Lower leg skin (tissue), 4 donors: ENCODE measurements at regions not wholly inside any gene's neighbourhood (a gene's known extent, or its start where the extent isn't known, plus 50 kb on each side); places are given as distances from the start of the nearest gene placed in this dataset.

Source experiments
- DNase-seq, 2 donors: peaks; one replicate each; pipeline ENCODE4 v3.0.0-alpha.2; 2019; ENCODE audit warnings: low spot score in 2 of 2
- H3K4me3 ChIP-seq: fragments of 200-600 bp; sonication (generic); 2 replicates; pipeline ENCODE4 v1.5.1; 2017; ENCODE audit warnings: mild to moderate bottlenecking, low read depth; ENCODE audit not compliant: poor library complexity, severe bottlenecking
- CTCF ChIP-seq, 3 donors: fragments of 450-650 bp; IDR thresholded peaks; one replicate each; pipeline ENCODE4 v1.5.1; 2016; ENCODE audit warnings: antibody characterized with exemption in 3 of 3, mild to moderate bottlenecking in 3 of 3, moderate library complexity in 2 of 3
- POLR2A ChIP-seq, 2 donors: fragments of 450-650 bp; IDR thresholded peaks; one replicate each; pipeline ENCODE4 v1.6.1; 2016 to 2017; ENCODE audit warnings: antibody characterized with exemption in 2 of 2, mild to moderate bottlenecking in 1 of 2, moderate library complexity in 1 of 2
- WGBS, 2 donors: methylation state at CpG; one replicate each; pipeline ENCODE4 v1.1.5; 2018; 5-methylcytosine and 5-hydroxymethylcytosine counted together
- intact Hi-C: fragments of 100-400 bp; cut with DNase I; formaldehyde crosslinking; loops from one replicate; pipeline ENCODE4 v1.15.0; 2023; ENCODE audit warnings: low total_unique reads

GRCh38 chr14:36227802-36228201 lies 51.3 kb upstream of the PTCSC3 start:
- 36 to 38% methylated on average over 2 of the region's 2 CpGs for WGBS, 2 donors
- TF ChIP-seq CTCF (IDR thresholded peaks at IDR 0.05) (no peak), POLR2A (IDR thresholded peaks at IDR 0.05) (no peak)
- no peak for DNase-seq
- H3K4me3 ChIP-seq, result no peak overlapping the region
- intact Hi-C loops, result no loop called here

- 77 to 93% methylated on average over 1 of the region's 1 CpG for WGBS, 2 donors
- no peak for TF ChIP-seq CTCF (IDR thresholded peaks at IDR 0.05)
- TF ChIP-seq POLR2A (IDR thresholded peaks at IDR 0.05), result no peak
- DNase-seq, result no peak
- H3K4me3 ChIP-seq, result no peak overlapping the region
- intact Hi-C loops, result no loop called here
These were observed 50.8 kb upstream of the PTCSC3 start for GRCh38 chr14:36227344-36227743.
